Activated T-helper 1 cell treated with anti-CD3 and anti-CD28 coated beads, Interleukin-12 subunit alpha, Interleukin-12 subunit beta, Interleukin-2, Interleukin-4 antibody, amounts not matched to agents 30 ng/mL and 10 ng/mL and 1 ng/mL, durations not matched to agents 14 hours and 24 hours and 36 hours (primary cell): ENCODE measurements at regions not wholly inside any gene's neighbourhood (a gene's known extent, or its start where the extent isn't known, plus 50 kb on each side); places are given as distances from the start of the nearest gene placed in this dataset.

Source experiments
- DNase-seq: peaks from one replicate; pipeline ENCODE4 v3.0.0; 2021; ENCODE audit warnings: low spot score
- H3K27ac Mint-ChIP-seq: one replicate; pipeline ENCODE4 v1.8.0; 2021; ENCODE audit warnings: mild to moderate bottlenecking, mixed read lengths
- H3K27me3 Mint-ChIP-seq: one replicate; pipeline ENCODE4 v1.8.0; 2022; ENCODE audit warnings: mild to moderate bottlenecking, moderate library complexity, mixed read lengths; ENCODE audit not compliant: insufficient read depth
- H3K36me3 Mint-ChIP-seq: one replicate; pipeline ENCODE4 v1.8.0; 2021; ENCODE audit warnings: low read depth, mixed read lengths
- H3K4me1 Mint-ChIP-seq: one replicate; pipeline ENCODE4 v1.8.0; 2021; ENCODE audit warnings: low read depth, mixed read lengths
- H3K4me3 Mint-ChIP-seq: one replicate; pipeline ENCODE4 v1.8.0; 2021; ENCODE audit warnings: mild to moderate bottlenecking, moderate library complexity, mixed read lengths
- H3K9me3 Mint-ChIP-seq: one replicate; pipeline ENCODE4 v1.8.0; 2021; ENCODE audit warnings: mixed read lengths
- intact Hi-C: fragments of 100-400 bp; cut with micrococcal nuclease; formaldehyde crosslinking; loops from one replicate; pipeline ENCODE4 v1.15.1; 2024

GRCh38 chr4:66095065-66095464, 424.8 kb upstream of the EPHA5 start:
- Mint-ChIP-seq H3K27ac (no peak overlapping the region), H3K27me3 (no peaks in the 10 kb centered on the region), H3K36me3 (no peaks in the 10 kb centered on the region), H3K9me3 (peaks cover 26% of the 10 kb centered on the region), H3K4me1 (no peaks in the 10 kb centered on the region), H3K4me3 (no peak overlapping the region)
- no peak for DNase-seq
- intact Hi-C loops: no loop called here

- Mint-ChIP-seq H3K27me3 (no peaks in the 10 kb centered on the region), H3K27ac (no peak overlapping the region), H3K4me3 (no peak overlapping the region), H3K9me3 (peaks cover 26% of the 10 kb centered on the region), H3K36me3 (no peaks in the 10 kb centered on the region), H3K4me1 (no peaks in the 10 kb centered on the region)
- no peak for DNase-seq
- intact Hi-C loops: no loop called here
Observed at GRCh38 chr4:66094070-66094469, 423.8 kb upstream of the EPHA5 start.

- Mint-ChIP-seq H3K4me3 (no peak overlapping the region), H3K36me3 (no peaks in the 10 kb centered on the region), H3K27me3 (no peaks in the 10 kb centered on the region), H3K27ac (no peak overlapping the region), H3K9me3 (peaks cover 26% of the 10 kb centered on the region), H3K4me1 (no peaks in the 10 kb centered on the region)
- no peak for DNase-seq
- intact Hi-C loops: no loop called here
Observed at GRCh38 chr4:66091786-66092185, 421.5 kb upstream of the EPHA5 start.

GRCh38 chr4:66073961-66074360, 403.7 kb upstream of the EPHA5 start:
- Mint-ChIP-seq H3K27ac (no peak overlapping the region), H3K36me3 (no peaks in the 10 kb centered on the region), H3K9me3 (peaks cover 7% of the 10 kb centered on the region), H3K4me1 (no peaks in the 10 kb centered on the region), H3K27me3 (no peaks in the 10 kb centered on the region), H3K4me3 (no peak overlapping the region)
- intact Hi-C loops: no loop called here
- no peak for DNase-seq

- H3K4me1 Mint-ChIP-seq: no peaks in the 10 kb centered on the region
Observed at GRCh38 chr4:66071911-66072310, 401.6 kb upstream of the EPHA5 start.

GRCh38 chr4:66062921-66063320, 392.6 kb upstream of the EPHA5 start:
- peaks cover 3% of the 10 kb centered on the region for H3K9me3 Mint-ChIP-seq

More at GRCh38 chr4:66071911-66072310, 401.6 kb upstream of the EPHA5 start:
- no peaks in the 10 kb centered on the region for H3K36me3 Mint-ChIP-seq
- peaks cover 7% of the 10 kb centered on the region for H3K9me3 Mint-ChIP-seq
- H3K4me3 Mint-ChIP-seq: no peak overlapping the region
- intact Hi-C loops: no loop called here
- no peaks in the 10 kb centered on the region for H3K27me3 Mint-ChIP-seq
- DNase-seq: no peak
- no peak overlapping the region for H3K27ac Mint-ChIP-seq

GRCh38 chr4:66062044-66062443, 391.8 kb upstream of the EPHA5 start:
- no peak for DNase-seq
- intact Hi-C loops: no loop called here
- no peaks in the 10 kb centered on the region for H3K36me3 Mint-ChIP-seq
- H3K27me3 Mint-ChIP-seq: no peaks in the 10 kb centered on the region
- H3K4me1 Mint-ChIP-seq: no peaks in the 10 kb centered on the region
- no peak overlapping the region for H3K27ac Mint-ChIP-seq
- H3K4me3 Mint-ChIP-seq: no peak overlapping the region
- peaks cover 3% of the 10 kb centered on the region for H3K9me3 Mint-ChIP-seq

More at GRCh38 chr4:66062921-66063320, 392.6 kb upstream of the EPHA5 start:
- Mint-ChIP-seq H3K36me3 (no peaks in the 10 kb centered on the region), H3K27ac (no peak overlapping the region), H3K4me1 (no peaks in the 10 kb centered on the region), H3K4me3 (no peak overlapping the region), H3K27me3 (no peaks in the 10 kb centered on the region)
- DNase-seq: no peak
- intact Hi-C loops: no loop called here

GRCh38 chr4:66059556-66059955, 389.3 kb upstream of the EPHA5 start:
- H3K4me3 Mint-ChIP-seq: no peak overlapping the region
- H3K36me3 Mint-ChIP-seq: no peaks in the 10 kb centered on the region
- H3K27ac Mint-ChIP-seq: no peak overlapping the region
- no peaks in the 10 kb centered on the region for H3K27me3 Mint-ChIP-seq
- H3K4me1 Mint-ChIP-seq: no peaks in the 10 kb centered on the region
- H3K9me3 Mint-ChIP-seq: peaks cover 3% of the 10 kb centered on the region
- intact Hi-C loops: no loop called here
- DNase-seq: no peak

- Mint-ChIP-seq H3K4me1 (no peaks in the 10 kb centered on the region), H3K27me3 (no peaks in the 10 kb centered on the region), H3K36me3 (no peaks in the 10 kb centered on the region), H3K27ac (no peak overlapping the region), H3K4me3 (no peak overlapping the region), H3K9me3 (peaks cover 3% of the 10 kb centered on the region)
- intact Hi-C loops: no loop called here
- no peak for DNase-seq
Observed at GRCh38 chr4:66059136-66059535, 388.8 kb upstream of the EPHA5 start.

- peaks cover 6% of the 10 kb centered on the region for H3K9me3 Mint-ChIP-seq
- H3K4me3 Mint-ChIP-seq: no peak overlapping the region
- no peak for DNase-seq
- no peaks in the 10 kb centered on the region for H3K27me3 Mint-ChIP-seq
- H3K4me1 Mint-ChIP-seq: no peaks in the 10 kb centered on the region
- no peak overlapping the region for H3K27ac Mint-ChIP-seq
- H3K36me3 Mint-ChIP-seq: no peaks in the 10 kb centered on the region
- intact Hi-C loops: no loop called here
Observed at GRCh38 chr4:66055999-66056398, 385.7 kb upstream of the EPHA5 start.

- H3K36me3 Mint-ChIP-seq: no peaks in the 10 kb centered on the region
- H3K4me3 Mint-ChIP-seq: no peak overlapping the region
- no peaks in the 10 kb centered on the region for H3K27me3 Mint-ChIP-seq
- intact Hi-C loops: no loop called here
- H3K27ac Mint-ChIP-seq: no peak overlapping the region
- H3K4me1 Mint-ChIP-seq: no peaks in the 10 kb centered on the region
- peaks cover 3% of the 10 kb centered on the region for H3K9me3 Mint-ChIP-seq
- no peak for DNase-seq
Observed at GRCh38 chr4:66052426-66052825, 382.1 kb upstream of the EPHA5 start.

GRCh38 chr4:66048861-66049260, 378.6 kb upstream of the EPHA5 start:
- DNase-seq: no peak
- H3K4me3 Mint-ChIP-seq: no peak overlapping the region
- H3K9me3 Mint-ChIP-seq: peaks cover 3% of the 10 kb centered on the region
- no peaks in the 10 kb centered on the region for H3K36me3 Mint-ChIP-seq
- intact Hi-C loops: no loop called here
- H3K4me1 Mint-ChIP-seq: no peaks in the 10 kb centered on the region
- no peak overlapping the region for H3K27ac Mint-ChIP-seq
- no peaks in the 10 kb centered on the region for H3K27me3 Mint-ChIP-seq

GRCh38 chr4:66045913-66046312, 375.6 kb upstream of the EPHA5 start:
- intact Hi-C loops: no loop called here
- no peak overlapping the region for H3K27ac Mint-ChIP-seq
- no peaks in the 10 kb centered on the region for H3K36me3 Mint-ChIP-seq
- H3K9me3 Mint-ChIP-seq: peaks cover 9% of the 10 kb centered on the region
- no peaks in the 10 kb centered on the region for H3K27me3 Mint-ChIP-seq
- H3K4me3 Mint-ChIP-seq: no peak overlapping the region
- DNase-seq: no peak
- no peaks in the 10 kb centered on the region for H3K4me1 Mint-ChIP-seq

- Mint-ChIP-seq H3K4me1 (no peaks in the 10 kb centered on the region), H3K9me3 (no peaks in the 10 kb centered on the region), H3K27ac (no peak overlapping the region), H3K4me3 (no peak overlapping the region), H3K36me3 (no peaks in the 10 kb centered on the region), H3K27me3 (no peaks in the 10 kb centered on the region)
- DNase-seq: no peak
- intact Hi-C loops: no loop called here
Observed at GRCh38 chr4:66035701-66036100, 365.4 kb upstream of the EPHA5 start.
